HUES64 (cell line): ENCODE measurements at regions not wholly inside any gene's neighbourhood (a gene's known extent, or its start where the extent isn't known, plus 50 kb on each side); places are given as distances from the start of the nearest gene placed in this dataset.

ENCODE experiments used
- H3K27ac ChIP-seq: 2 replicates; pipeline ENCODE4 v1.7.0; 2013; ENCODE audit warnings: low read depth, low read length, inconsistent platforms
- H3K27me3 ChIP-seq: 2 replicates; pipeline ENCODE4 v1.6.1; 2013; ENCODE audit warnings: mild to moderate bottlenecking, low read length; ENCODE audit not compliant: insufficient read depth
- H3K36me3 ChIP-seq: 2 replicates; pipeline ENCODE4 v1.6.1; 2013; ENCODE audit warnings: mild to moderate bottlenecking, low read length; ENCODE audit not compliant: insufficient read depth
- H3K4me1 ChIP-seq: 2 replicates; pipeline ENCODE4 v1.6.1; 2013; ENCODE audit warnings: mild to moderate bottlenecking, low read length, moderate library complexity; ENCODE audit not compliant: insufficient read depth
- H3K4me3 ChIP-seq: 2 replicates; pipeline ENCODE4 v1.5.1; 2013; ENCODE audit warnings: mild to moderate bottlenecking, low read length, moderate library complexity
- H3K9ac ChIP-seq: 2 replicates; pipeline ENCODE4 v1.6.1; 2013; ENCODE audit warnings: mild to moderate bottlenecking, low read depth, low read length
- H3K9me3 ChIP-seq: 2 replicates; pipeline ENCODE4 v1.6.1; 2013; ENCODE audit warnings: low read depth, low read length; ENCODE audit not compliant: insufficient read depth
- WGBS: fragments of 150-250, 120-280 bp; methylation state at CpG from one replicate; pipeline ENCODE4 v1.1.7; 2013; ENCODE audit warnings: missing lambda C conversion rate; 5-methylcytosine and 5-hydroxymethylcytosine counted together

GRCh38 chr7:132072873-132073272, 503.4 kb downstream of the PLXNA4 start:
- Histone ChIP-seq H3K4me1 (peaks cover 7% of the 10 kb centered on the region; the same call in 1 of the 2 replicates), H3K27me3 (no peaks in the 10 kb centered on the region), H3K4me3 (no peak overlapping the region), H3K36me3 (no peaks in the 10 kb centered on the region), H3K9me3 (no peaks in the 10 kb centered on the region), H3K9ac (no peak overlapping the region), H3K27ac (no peak overlapping the region)

- H3K9me3 ChIP-seq, result no peaks in the 10 kb centered on the region
- H3K27me3 ChIP-seq, result no peaks in the 10 kb centered on the region
- WGBS, result 95% methylated on average over 4 of the region's 4 CpGs
- H3K4me3 ChIP-seq, result no peak overlapping the region
- no peak overlapping the region for H3K9ac ChIP-seq
- peaks cover 7% of the 10 kb centered on the region; the same call in 1 of the 2 replicates for H3K4me1 ChIP-seq
- H3K36me3 ChIP-seq, result no peaks in the 10 kb centered on the region
- no peak overlapping the region for H3K27ac ChIP-seq
Observed at GRCh38 chr7:132072165-132072564, 504.1 kb downstream of the PLXNA4 start.

- H3K4me1 ChIP-seq, result peaks cover 9% of the 10 kb centered on the region; the same call in 1 of the 2 replicates
- no peaks in the 10 kb centered on the region for H3K9me3 ChIP-seq
- H3K27ac ChIP-seq, result no peak overlapping the region
- H3K4me3 ChIP-seq, result no peak overlapping the region
- H3K36me3 ChIP-seq, result no peaks in the 10 kb centered on the region
- H3K27me3 ChIP-seq, result no peaks in the 10 kb centered on the region
- WGBS, result 76% methylated on average over 4 of the region's 4 CpGs
- H3K9ac ChIP-seq, result no peak overlapping the region
Observed at GRCh38 chr7:132069306-132069705, 507.0 kb downstream of the PLXNA4 start.

- Histone ChIP-seq H3K27me3 (no peaks in the 10 kb centered on the region), H3K9me3 (no peaks in the 10 kb centered on the region), H3K9ac (no peak overlapping the region), H3K4me1 (peaks cover 9% of the 10 kb centered on the region; the same call in 1 of the 2 replicates), H3K27ac (no peak overlapping the region), H3K4me3 (no peak overlapping the region), H3K36me3 (no peaks in the 10 kb centered on the region)
- 65% methylated on average over 12 of the region's 12 CpGs for WGBS
Observed at GRCh38 chr7:132066761-132067171, 509.5 kb downstream of the PLXNA4 start.

- Histone ChIP-seq H3K9me3 (no peaks in the 10 kb centered on the region), H3K4me3 (no peak overlapping the region), H3K4me1 (peaks cover 9% of the 10 kb centered on the region; the same call in 1 of the 2 replicates), H3K9ac (no peak overlapping the region; the same call in 1 of the 2 replicates), H3K27me3 (no peaks in the 10 kb centered on the region), H3K27ac (no peak overlapping the region), H3K36me3 (no peaks in the 10 kb centered on the region)
- 84% methylated on average over 5 of the region's 5 CpGs for WGBS
Observed at GRCh38 chr7:132065989-132066603, 509.7 kb upstream of the PODXL start.

- Histone ChIP-seq H3K9ac (no peak overlapping the region; the same call in 1 of the 2 replicates), H3K9me3 (no peaks in the 10 kb centered on the region), H3K4me3 (no peak overlapping the region), H3K36me3 (no peaks in the 10 kb centered on the region), H3K4me1 (peaks cover 9% of the 10 kb centered on the region; the same call in 1 of the 2 replicates), H3K27me3 (no peaks in the 10 kb centered on the region), H3K27ac (no peak overlapping the region)
- WGBS, result 57% methylated on average over 8 of the region's 8 CpGs
Observed at GRCh38 chr7:132065193-132065988, 509.0 kb upstream of the PODXL start.

GRCh38 chr7:132063800-132064199, 507.4 kb upstream of the PODXL start:
- peaks cover 9% of the 10 kb centered on the region; the same call in 1 of the 2 replicates for H3K4me1 ChIP-seq
- H3K27ac ChIP-seq, result no peak overlapping the region
- H3K9ac ChIP-seq, result no peak overlapping the region
- H3K27me3 ChIP-seq, result no peaks in the 10 kb centered on the region
- H3K36me3 ChIP-seq, result no peaks in the 10 kb centered on the region
- no peak overlapping the region for H3K4me3 ChIP-seq
- no peaks in the 10 kb centered on the region for H3K9me3 ChIP-seq
- 81% methylated on average over 7 of the region's 7 CpGs for WGBS

GRCh38 chr7:132061937-132062336, 505.5 kb upstream of the PODXL start:
- Histone ChIP-seq H3K9me3 (no peaks in the 10 kb centered on the region), H3K4me3 (no peak overlapping the region), H3K9ac (no peak overlapping the region), H3K36me3 (no peaks in the 10 kb centered on the region), H3K27me3 (no peaks in the 10 kb centered on the region), H3K27ac (no peak overlapping the region), H3K4me1 (peaks cover 7% of the 10 kb centered on the region; the same call in 1 of the 2 replicates)
- 89% methylated on average over 2 of the region's 2 CpGs for WGBS

GRCh38 chr7:132059141-132059540, 502.7 kb upstream of the PODXL start:
- H3K4me3 ChIP-seq, result no peak overlapping the region
- no peaks in the 10 kb centered on the region for H3K36me3 ChIP-seq
- H3K9ac ChIP-seq, result no peak overlapping the region
- WGBS, result 89% methylated on average over 3 of the region's 4 CpGs
- H3K4me1 ChIP-seq, result no peaks in the 10 kb centered on the region
- H3K27me3 ChIP-seq, result no peaks in the 10 kb centered on the region
- H3K9me3 ChIP-seq, result no peaks in the 10 kb centered on the region
- H3K27ac ChIP-seq, result no peak overlapping the region

GRCh38 chr7:132055336-132056120, 499.1 kb upstream of the PODXL start:
- Histone ChIP-seq H3K4me3 (no peak overlapping the region), H3K36me3 (no peaks in the 10 kb centered on the region), H3K9me3 (no peaks in the 10 kb centered on the region), H3K27me3 (no peaks in the 10 kb centered on the region), H3K9ac (no peak overlapping the region), H3K27ac (no peak overlapping the region), H3K4me1 (no peaks in the 10 kb centered on the region)
- 91% methylated on average over 9 of the region's 9 CpGs for WGBS

- Histone ChIP-seq H3K4me3 (no peak overlapping the region), H3K27me3 (no peaks in the 10 kb centered on the region), H3K4me1 (no peaks in the 10 kb centered on the region), H3K36me3 (no peaks in the 10 kb centered on the region), H3K9ac (no peak overlapping the region), H3K27ac (no peak overlapping the region), H3K9me3 (no peaks in the 10 kb centered on the region)
- 84% methylated on average over 2 of the region's 2 CpGs for WGBS
Observed at GRCh38 chr7:132053871-132054270, 497.4 kb upstream of the PODXL start.
